Caco-2 (cell line): ENCODE measurements at regions not wholly inside any gene's neighbourhood (a gene's known extent, or its start where the extent isn't known, plus 50 kb on each side); places are given as distances from the start of the nearest gene placed in this dataset.

ENCODE experiments used
- BruUV-seq: library from RNA; stranded (reverse); fragments of 400-500 nt; replicated peaks from 2 replicates; lab custom pipeline; 2021; lab: Mats Ljungman, UMichigan
- CTCF ChIA-PET: fragments of 300-600 bp; sonication (Branson Sonifier 250); formaldehyde crosslinking; loops from one replicate; lab custom pipeline; 2022; ENCODE audit warnings: antibody characterized with exemption; lab: Charles Lee
- POLR2A ChIA-PET: fragments of 300-600 bp; sonication (Branson Sonifier 250); formaldehyde crosslinking; loops from one replicate; lab custom pipeline; 2022; ENCODE audit warnings: antibody characterized with exemption; lab: Charles Lee
- DNase-seq, 2 experiments: peaks; one replicate each; pipeline versions ENCODE4 v3.0.0 to v3.0.0-alpha.2; 2020 to 2022
- H3K27me3 ChIP-seq: replicated peaks from 2 replicates; pipeline ENCODE4 v1.6.0; 2011; ENCODE audit warnings: low read length; ENCODE audit not compliant: control insufficient read depth, insufficient read depth
- H3K36me3 ChIP-seq: 2 replicates; pipeline ENCODE4 v1.5.1; 2011; ENCODE audit warnings: low read length; ENCODE audit not compliant: control insufficient read depth, insufficient read depth
- H3K4me1 ChIP-seq: fragments of 250-450 bp; sonication (Bioruptor Pico); 2 replicates; pipeline ENCODE4 v1.5.1; 2020; ENCODE audit warnings: mild to moderate bottlenecking
- H3K4me3 ChIP-seq: 2 replicates; pipeline ENCODE4 v1.5.1; 2011; ENCODE audit warnings: low read depth, mild to moderate bottlenecking, control low read depth, low read length
- H3K9me3 ChIP-seq: fragments of 250-450 bp; sonication (Bioruptor Pico); 2 replicates; pipeline ENCODE4 v1.5.1; 2020; ENCODE audit warnings: mild to moderate bottlenecking, moderate library complexity
- H3K27ac Mint-ChIP-seq: one replicate; pipeline ENCODE4 v1.8.0; 2022; ENCODE audit warnings: mixed read lengths; ENCODE audit not compliant: unreplicated experiment
- H3K27me3 Mint-ChIP-seq: one replicate; pipeline ENCODE4 v1.8.0; 2022; ENCODE audit warnings: mixed read lengths; ENCODE audit not compliant: insufficient read depth, unreplicated experiment
- H3K36me3 Mint-ChIP-seq: one replicate; pipeline ENCODE4 v1.8.0; 2022; ENCODE audit warnings: mild to moderate bottlenecking, mixed read lengths; ENCODE audit not compliant: insufficient read depth, unreplicated experiment
- H3K4me1 Mint-ChIP-seq: one replicate; pipeline ENCODE4 v1.8.0; 2022; ENCODE audit warnings: low read depth, mixed read lengths; ENCODE audit not compliant: unreplicated experiment
- H3K4me3 Mint-ChIP-seq: one replicate; pipeline ENCODE4 v1.8.0; 2022; ENCODE audit warnings: mild to moderate bottlenecking, moderate library complexity, mixed read lengths; ENCODE audit not compliant: unreplicated experiment
- H3K9me3 Mint-ChIP-seq: one replicate; pipeline ENCODE4 v1.8.0; 2022; ENCODE audit warnings: mixed read lengths; ENCODE audit not compliant: unreplicated experiment
- CTCF ChIP-seq, 2 experiments: fragments of 200-600 bp in 1 of 2; IDR thresholded peaks; 1 replicate in 1 of 2; 2 replicates in 1 of 2; pipeline versions ENCODE4 v1.5.1 to v1.8.0; 2011 to 2022; ENCODE audit warnings: antibody characterized with exemption in 1 of 2, control low read depth in 1 of 2, inconsistent platforms in 1 of 2, low read depth in 1 of 2, low read length in 1 of 2, mild to moderate bottlenecking in 1 of 2, moderate library complexity in 1 of 2; ENCODE audit not compliant: insufficient read depth in 1 of 2, severe bottlenecking in 1 of 2, unreplicated experiment in 1 of 2
- intact Hi-C: fragments of 100-400 bp; cut with micrococcal nuclease; formaldehyde crosslinking; loops from one replicate; pipeline ENCODE4 v1.10.0; 2022; ENCODE audit not compliant: unreplicated experiment

GRCh38 chr14:25233613-25234012 is 183.7 kb upstream of the STXBP6 start:
- H3K4me1 ChIP-seq: no peaks in the 10 kb centered on the region
- no peaks in the 10 kb centered on the region for H3K9me3 Mint-ChIP-seq
- no peaks in the 10 kb centered on the region for H3K27me3 ChIP-seq
- POLR2A ChIA-PET: no interaction called here
- no peak for DNase-seq
- H3K9me3 ChIP-seq: no peaks in the 10 kb centered on the region
- no peaks in the 10 kb centered on the region for H3K36me3 ChIP-seq
- intact Hi-C loops: no loop called here
- no peaks in the 10 kb centered on the region for H3K36me3 Mint-ChIP-seq
- CTCF ChIA-PET: no interaction called here
- no peak overlapping the region for H3K4me3 ChIP-seq
- no TSS peak for BruUV-seq
- no peak overlapping the region for H3K4me3 Mint-ChIP-seq
- no peaks in the 10 kb centered on the region for H3K4me1 Mint-ChIP-seq
- H3K27me3 Mint-ChIP-seq: peaks cover 5% of the 10 kb centered on the region
- H3K27ac Mint-ChIP-seq: no peak overlapping the region
- no peak for TF ChIP-seq CTCF (IDR thresholded peaks at IDR 0.05; ENCODE audit: insufficient read depth in 1 of 2, low read depth in 1 of 2, low read length in 1 of 2, severe bottlenecking in 1 of 2, unreplicated experiment in 1 of 2)

- ChIA-PET CTCF (no interaction called here), POLR2A (no interaction called here)
- H3K4me1 ChIP-seq: no peaks in the 10 kb centered on the region
- Mint-ChIP-seq H3K4me1 (no peaks in the 10 kb centered on the region), H3K4me3 (no peak overlapping the region), H3K9me3 (peaks cover 7% of the 10 kb centered on the region), H3K27me3 (peaks cover 3% of the 10 kb centered on the region), H3K27ac (no peak overlapping the region), H3K36me3 (no peaks in the 10 kb centered on the region)
- H3K4me3 ChIP-seq: no peak overlapping the region
- H3K9me3 ChIP-seq: no peaks in the 10 kb centered on the region
- TF ChIP-seq CTCF (IDR thresholded peaks at IDR 0.05; ENCODE audit: insufficient read depth in 1 of 2, low read depth in 1 of 2, low read length in 1 of 2, severe bottlenecking in 1 of 2, unreplicated experiment in 1 of 2): no peak
- no peak for DNase-seq
- H3K27me3 ChIP-seq: no peaks in the 10 kb centered on the region
- no TSS peak for BruUV-seq
- H3K36me3 ChIP-seq: no peaks in the 10 kb centered on the region
- intact Hi-C loops: no loop called here
Measured at GRCh38 chr14:25231004-25231403, 181.1 kb upstream of the STXBP6 start.

GRCh38 chr14:25226214-25226613 is 176.3 kb upstream of the STXBP6 start:
- TF ChIP-seq CTCF (IDR thresholded peaks at IDR 0.05; ENCODE audit: insufficient read depth in 1 of 2, low read depth in 1 of 2, low read length in 1 of 2, severe bottlenecking in 1 of 2, unreplicated experiment in 1 of 2): no peak
- peaks cover 7% of the 10 kb centered on the region for H3K9me3 Mint-ChIP-seq
- H3K36me3 Mint-ChIP-seq: no peaks in the 10 kb centered on the region
- DNase-seq: no peak
- peaks cover 14% of the 10 kb centered on the region for H3K27me3 Mint-ChIP-seq
- H3K4me3 Mint-ChIP-seq: no peak overlapping the region
- H3K4me1 ChIP-seq: no peaks in the 10 kb centered on the region
- no peak overlapping the region for H3K4me3 ChIP-seq
- ChIA-PET POLR2A (no interaction called here), CTCF (no interaction called here)
- no peak overlapping the region for H3K27ac Mint-ChIP-seq
- BruUV-seq: no TSS peak
- H3K4me1 Mint-ChIP-seq: no peaks in the 10 kb centered on the region
- H3K27me3 ChIP-seq: no peaks in the 10 kb centered on the region
- intact Hi-C loops: no loop called here
- no peaks in the 10 kb centered on the region for H3K9me3 ChIP-seq
- no peaks in the 10 kb centered on the region for H3K36me3 ChIP-seq
